ENCODE measurements at regions not wholly inside any gene's neighbourhood (a gene's known extent, or its start where the extent isn't known, plus 50 kb on each side); places are given as distances from the start of the nearest gene placed in this dataset.

DNA sequence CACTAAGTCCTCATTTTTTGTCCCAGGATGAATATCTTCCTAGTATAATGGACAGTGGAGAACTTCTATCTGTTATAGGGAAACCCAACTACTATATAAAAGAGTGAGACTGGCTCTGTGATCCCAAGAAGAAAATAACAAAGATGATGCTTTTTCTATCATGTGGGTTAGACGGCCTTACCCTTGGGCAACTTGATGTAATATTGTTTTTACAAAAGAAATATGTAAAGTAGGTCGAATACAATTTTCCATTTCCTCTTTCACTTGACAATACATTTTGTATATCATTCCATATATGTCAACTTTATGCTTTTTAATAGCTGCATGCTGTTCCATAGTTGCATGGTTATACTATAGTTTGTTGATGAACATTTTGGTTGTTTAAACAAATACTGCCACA lies 87.5 kb upstream of the SESTD1 start:
- TF ChIP-seq, protein P1, sequence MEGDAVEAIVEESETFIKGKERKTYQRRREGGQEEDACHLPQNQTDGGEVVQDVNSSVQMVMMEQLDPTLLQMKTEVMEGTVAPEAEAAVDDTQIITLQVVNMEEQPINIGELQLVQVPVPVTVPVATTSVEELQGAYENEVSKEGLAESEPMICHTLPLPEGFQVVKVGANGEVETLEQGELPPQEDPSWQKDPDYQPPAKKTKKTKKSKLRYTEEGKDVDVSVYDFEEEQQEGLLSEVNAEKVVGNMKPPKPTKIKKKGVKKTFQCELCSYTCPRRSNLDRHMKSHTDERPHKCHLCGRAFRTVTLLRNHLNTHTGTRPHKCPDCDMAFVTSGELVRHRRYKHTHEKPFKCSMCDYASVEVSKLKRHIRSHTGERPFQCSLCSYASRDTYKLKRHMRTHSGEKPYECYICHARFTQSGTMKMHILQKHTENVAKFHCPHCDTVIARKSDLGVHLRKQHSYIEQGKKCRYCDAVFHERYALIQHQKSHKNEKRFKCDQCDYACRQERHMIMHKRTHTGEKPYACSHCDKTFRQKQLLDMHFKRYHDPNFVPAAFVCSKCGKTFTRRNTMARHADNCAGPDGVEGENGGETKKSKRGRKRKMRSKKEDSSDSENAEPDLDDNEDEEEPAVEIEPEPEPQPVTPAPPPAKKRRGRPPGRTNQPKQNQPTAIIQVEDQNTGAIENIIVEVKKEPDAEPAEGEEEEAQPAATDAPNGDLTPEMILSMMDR (IDR thresholded peaks at IDR 0.05; ENCODE audit: poor library complexity, severe bottlenecking) = no peak
- TF ChIP-seq TAF1 (IDR thresholded peaks at IDR 0.05; ENCODE audit: low read depth) (no peak), SMC3 (conservative IDR thresholded peaks at IDR 0.05; ENCODE audit: poor library complexity) (no peak), RAD21 (conservative IDR thresholded peaks at IDR 0.05) (no peak), POLR2AphosphoS5 (IDR thresholded peaks at IDR 0.05) (no peak), EP300 (conservative IDR thresholded peaks at IDR 0.05; ENCODE audit: poor library complexity, severe bottlenecking) (no peak), EZH2 (IDR thresholded peaks at IDR 0.05; ENCODE audit: borderline replicate concordance, insufficient read depth, low read length, poor library complexity, severe bottlenecking) (no peak)
- TF ChIP-seq, protein P2, sequence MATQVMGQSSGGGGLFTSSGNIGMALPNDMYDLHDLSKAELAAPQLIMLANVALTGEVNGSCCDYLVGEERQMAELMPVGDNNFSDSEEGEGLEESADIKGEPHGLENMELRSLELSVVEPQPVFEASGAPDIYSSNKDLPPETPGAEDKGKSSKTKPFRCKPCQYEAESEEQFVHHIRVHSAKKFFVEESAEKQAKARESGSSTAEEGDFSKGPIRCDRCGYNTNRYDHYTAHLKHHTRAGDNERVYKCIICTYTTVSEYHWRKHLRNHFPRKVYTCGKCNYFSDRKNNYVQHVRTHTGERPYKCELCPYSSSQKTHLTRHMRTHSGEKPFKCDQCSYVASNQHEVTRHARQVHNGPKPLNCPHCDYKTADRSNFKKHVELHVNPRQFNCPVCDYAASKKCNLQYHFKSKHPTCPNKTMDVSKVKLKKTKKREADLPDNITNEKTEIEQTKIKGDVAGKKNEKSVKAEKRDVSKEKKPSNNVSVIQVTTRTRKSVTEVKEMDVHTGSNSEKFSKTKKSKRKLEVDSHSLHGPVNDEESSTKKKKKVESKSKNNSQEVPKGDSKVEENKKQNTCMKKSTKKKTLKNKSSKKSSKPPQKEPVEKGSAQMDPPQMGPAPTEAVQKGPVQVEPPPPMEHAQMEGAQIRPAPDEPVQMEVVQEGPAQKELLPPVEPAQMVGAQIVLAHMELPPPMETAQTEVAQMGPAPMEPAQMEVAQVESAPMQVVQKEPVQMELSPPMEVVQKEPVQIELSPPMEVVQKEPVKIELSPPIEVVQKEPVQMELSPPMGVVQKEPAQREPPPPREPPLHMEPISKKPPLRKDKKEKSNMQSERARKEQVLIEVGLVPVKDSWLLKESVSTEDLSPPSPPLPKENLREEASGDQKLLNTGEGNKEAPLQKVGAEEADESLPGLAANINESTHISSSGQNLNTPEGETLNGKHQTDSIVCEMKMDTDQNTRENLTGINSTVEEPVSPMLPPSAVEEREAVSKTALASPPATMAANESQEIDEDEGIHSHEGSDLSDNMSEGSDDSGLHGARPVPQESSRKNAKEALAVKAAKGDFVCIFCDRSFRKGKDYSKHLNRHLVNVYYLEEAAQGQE (IDR thresholded peaks at IDR 0.05; ENCODE audit: borderline replicate concordance) = no peak

All from neural cell (in vitro differentiated cells).